IPS-20b (cell line): ENCODE measurements at regions not wholly inside any gene's neighbourhood (a gene's known extent, or its start where the extent isn't known, plus 50 kb on each side); places are given as distances from the start of the nearest gene placed in this dataset.

Experiments used
- H3K27ac ChIP-seq: one replicate; pipeline ENCODE4 v1.5.1; 2013; ENCODE audit warnings: low read length
- H3K27me3 ChIP-seq: 2 replicates; pipeline ENCODE4 v1.6.1; 2013; ENCODE audit warnings: mild to moderate bottlenecking, low read length, inconsistent platforms; ENCODE audit not compliant: insufficient read depth
- H3K36me3 ChIP-seq: 2 replicates; pipeline ENCODE4 v1.6.1; 2013; ENCODE audit warnings: low read depth, mild to moderate bottlenecking, inconsistent platforms, low read length, moderate library complexity; ENCODE audit not compliant: insufficient read depth
- H3K4me1 ChIP-seq: 2 replicates; pipeline ENCODE4 v1.6.1; 2013; ENCODE audit warnings: mild to moderate bottlenecking, control low read depth, inconsistent platforms, low read length, moderate library complexity; ENCODE audit not compliant: insufficient read depth
- H3K4me3 ChIP-seq: 2 replicates; pipeline ENCODE4 v1.5.1; 2013; ENCODE audit warnings: mild to moderate bottlenecking, low read length, inconsistent platforms
- H3K9ac ChIP-seq: 2 replicates; pipeline ENCODE4 v1.6.1; 2013; ENCODE audit warnings: low read depth, mild to moderate bottlenecking, inconsistent platforms, low read length, moderate library complexity
- H3K9me3 ChIP-seq: 2 replicates; pipeline ENCODE4 v1.6.1; 2013; ENCODE audit warnings: mild to moderate bottlenecking, low read depth, low read length, inconsistent platforms; ENCODE audit not compliant: insufficient read depth

- no peak overlapping the region for H3K9ac ChIP-seq
- no peak overlapping the region for H3K27ac ChIP-seq
- H3K9me3 ChIP-seq: no peaks in the 10 kb centered on the region
- H3K4me1 ChIP-seq: no peaks in the 10 kb centered on the region
- no peaks in the 10 kb centered on the region for H3K27me3 ChIP-seq
- no peak overlapping the region for H3K4me3 ChIP-seq
- no peaks in the 10 kb centered on the region for H3K36me3 ChIP-seq
Measured at GRCh38 chr17:13741744-13742143, 140.0 kb upstream of the HS3ST3A1 start.

DNA sequence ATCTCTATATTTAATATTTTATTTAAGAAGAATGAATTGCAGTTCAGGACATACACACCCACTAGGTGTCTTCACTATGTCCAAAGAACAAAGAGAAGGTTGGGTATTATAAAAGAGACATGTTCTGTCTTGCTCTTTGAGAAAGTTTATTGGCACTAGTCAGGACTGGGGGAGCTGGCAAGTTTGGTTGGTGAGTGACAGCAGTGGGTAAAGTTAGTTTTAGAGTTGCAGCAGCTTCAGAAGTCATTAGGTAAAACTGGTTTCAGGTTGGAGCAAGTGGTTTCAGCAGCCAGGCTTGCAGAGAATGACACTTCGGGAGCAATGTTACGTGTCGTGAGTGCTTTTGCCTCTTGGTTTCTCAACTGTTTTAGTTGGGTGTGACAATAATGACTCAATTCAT lies 142.2 kb upstream of the HS3ST3A1 start:
- Histone ChIP-seq H3K4me3 (no peak overlapping the region), H3K9ac (no peak overlapping the region), H3K9me3 (no peaks in the 10 kb centered on the region; the same call in 1 of the 2 replicates), H3K4me1 (no peaks in the 10 kb centered on the region), H3K36me3 (no peaks in the 10 kb centered on the region), H3K27me3 (no peaks in the 10 kb centered on the region), H3K27ac (no peak overlapping the region)

DNA sequence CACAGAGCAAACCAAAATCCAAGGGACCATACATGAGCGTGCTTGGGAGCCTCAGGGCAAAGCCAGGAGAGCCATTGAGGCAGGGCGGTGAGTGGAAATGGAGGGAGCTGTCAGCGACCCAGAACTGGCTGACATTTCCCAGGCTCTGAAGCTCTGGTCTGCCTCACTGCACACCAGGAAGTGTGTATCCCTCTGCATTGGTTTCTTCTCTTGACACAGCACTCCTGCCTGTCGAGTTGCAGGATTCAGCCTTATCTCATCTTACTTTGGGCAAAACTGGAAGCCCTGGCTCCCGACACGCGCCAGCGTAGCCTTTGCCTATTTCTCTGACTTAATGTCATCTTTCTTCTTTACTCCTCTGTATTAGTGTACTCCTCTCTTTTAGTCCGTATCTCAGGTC lies 144.7 kb upstream of the HS3ST3A1 start:
- Histone ChIP-seq H3K9ac (no peak overlapping the region), H3K4me1 (peaks cover 17% of the 10 kb centered on the region; the same call in 1 of the 2 replicates), H3K27me3 (no peaks in the 10 kb centered on the region), H3K9me3 (no peaks in the 10 kb centered on the region; the same call in 1 of the 2 replicates), H3K27ac (no peak overlapping the region), H3K4me3 (no peak overlapping the region), H3K36me3 (no peaks in the 10 kb centered on the region)

DNA sequence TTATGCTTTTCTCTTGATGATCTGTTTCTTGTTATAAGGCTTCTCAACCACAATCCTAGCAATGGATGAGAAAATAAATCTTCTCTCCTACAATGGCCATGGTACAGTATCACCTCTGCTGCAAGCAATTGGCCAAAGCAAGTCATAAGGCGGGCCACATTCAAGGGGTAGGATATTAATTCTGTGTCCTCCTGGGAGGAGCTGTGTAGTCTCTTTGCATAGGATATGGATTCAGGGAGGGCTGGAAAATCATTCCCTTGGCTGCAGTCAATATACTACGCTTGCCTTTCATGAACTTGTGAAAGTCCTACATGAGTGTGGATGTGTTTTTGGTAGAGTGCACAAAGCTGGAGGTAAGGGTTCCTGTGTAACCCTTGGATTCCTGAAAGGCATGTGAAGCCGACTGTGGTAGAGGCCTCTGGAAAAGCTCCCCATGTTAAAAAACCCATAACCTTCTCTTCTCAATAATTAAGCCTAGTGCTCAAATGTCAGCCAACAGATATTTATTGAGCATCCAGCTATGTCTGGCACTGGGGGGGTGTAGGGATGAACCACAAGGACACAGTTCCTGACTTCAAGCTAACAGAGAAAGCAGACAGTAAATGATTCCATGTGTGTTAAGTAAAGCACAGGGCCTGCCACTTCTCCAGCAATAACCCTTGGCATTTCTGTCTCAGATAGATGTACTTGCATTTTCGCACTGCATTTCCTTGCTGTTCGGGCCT lies 147.6 kb upstream of the HS3ST3A1 start:
- Histone ChIP-seq H3K36me3 (no peaks in the 10 kb centered on the region), H3K9ac (no peak overlapping the region), H3K27ac (no peak overlapping the region), H3K4me1 (peaks cover 38% of the 10 kb centered on the region; the same call in 1 of the 2 replicates), H3K9me3 (no peaks in the 10 kb centered on the region; the same call in 1 of the 2 replicates), H3K27me3 (no peaks in the 10 kb centered on the region), H3K4me3 (no peak overlapping the region)

- Histone ChIP-seq H3K4me1 (peaks cover 39% of the 10 kb centered on the region; the same call in 1 of the 2 replicates), H3K27ac (no peak overlapping the region)
Measured at GRCh38 chr17:13749891-13750235, 148.1 kb upstream of the HS3ST3A1 start.

GRCh38 chr17:13750816-13751793 lies 149.4 kb upstream of the HS3ST3A1 start:
- no peaks in the 10 kb centered on the region; the same call in 1 of the 2 replicates for H3K9me3 ChIP-seq
- no peaks in the 10 kb centered on the region for H3K36me3 ChIP-seq
- H3K27ac ChIP-seq: peak overlapping the region; percentile 57
- peak overlapping the region; percentile 16; the same call in 1 of the 2 replicates for H3K4me3 ChIP-seq
- peak overlapping the region; percentile 41; the same call in 1 of the 2 replicates for H3K9ac ChIP-seq
- H3K4me1 ChIP-seq: peaks cover 39% of the 10 kb centered on the region; the same call in 1 of the 2 replicates
- H3K27me3 ChIP-seq: no peaks in the 10 kb centered on the region

More at GRCh38 chr17:13749891-13750235, 148.1 kb upstream of the HS3ST3A1 start:
- Histone ChIP-seq H3K36me3 (no peaks in the 10 kb centered on the region), H3K9ac (no peak overlapping the region), H3K27me3 (no peaks in the 10 kb centered on the region), H3K4me3 (no peak overlapping the region), H3K9me3 (no peaks in the 10 kb centered on the region; the same call in 1 of the 2 replicates)

DNA sequence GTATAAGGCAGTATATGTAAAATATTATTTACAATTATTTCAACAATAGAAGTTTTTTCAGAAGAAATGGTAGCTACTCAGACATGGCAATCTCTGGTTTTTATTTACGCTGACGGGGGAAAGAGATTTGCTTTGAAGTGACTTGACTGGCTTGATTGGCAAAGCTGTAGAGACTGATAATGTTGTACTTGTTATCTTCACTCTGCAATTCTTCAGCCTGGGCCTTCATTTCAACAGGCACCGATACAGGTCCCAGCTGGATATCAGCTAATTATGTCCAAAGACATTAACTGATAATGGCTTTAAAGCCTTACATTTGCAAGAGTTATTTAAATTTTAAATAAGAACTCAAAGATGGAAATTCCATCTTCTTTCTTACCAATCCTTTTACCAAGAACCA lies 151.4 kb upstream of the HS3ST3A1 start:
- no peak overlapping the region for H3K9ac ChIP-seq
- H3K36me3 ChIP-seq: no peaks in the 10 kb centered on the region
- no peak overlapping the region for H3K4me3 ChIP-seq
- peaks cover 39% of the 10 kb centered on the region; the same call in 1 of the 2 replicates for H3K4me1 ChIP-seq
- no peak overlapping the region for H3K27ac ChIP-seq
- no peaks in the 10 kb centered on the region for H3K27me3 ChIP-seq
- H3K9me3 ChIP-seq: no peaks in the 10 kb centered on the region; the same call in 1 of the 2 replicates

- no peak overlapping the region for H3K27ac ChIP-seq
Measured at GRCh38 chr17:13753771-13754170, 152.0 kb upstream of the HS3ST3A1 start.

DNA sequence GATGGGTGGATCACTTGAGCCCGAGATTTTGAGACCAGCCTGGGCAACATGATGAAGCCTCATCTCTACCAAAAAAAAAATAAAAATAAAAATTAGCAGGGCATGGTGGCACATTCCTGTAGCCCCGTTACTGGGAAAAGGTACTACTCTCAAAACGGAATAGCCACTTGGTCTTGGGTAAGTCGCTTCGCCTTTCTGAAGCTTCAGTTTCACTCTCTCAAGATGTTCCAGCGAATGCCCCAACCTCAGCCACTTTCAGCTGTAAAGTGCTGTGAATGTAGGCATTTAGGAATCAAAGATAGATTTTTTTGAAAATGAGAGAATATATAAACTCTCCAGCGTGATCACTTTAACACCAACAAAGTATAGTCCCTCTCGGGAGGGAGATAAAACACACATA lies 154.1 kb upstream of the HS3ST3A1 start:
- Histone ChIP-seq H3K27ac (no peak overlapping the region), H3K4me3 (no peak overlapping the region), H3K36me3 (no peaks in the 10 kb centered on the region), H3K9ac (no peak overlapping the region), H3K27me3 (no peaks in the 10 kb centered on the region), H3K4me1 (peaks cover 27% of the 10 kb centered on the region; the same call in 1 of the 2 replicates), H3K9me3 (no peaks in the 10 kb centered on the region)

More at GRCh38 chr17:13753771-13754170, 152.0 kb upstream of the HS3ST3A1 start:
- Histone ChIP-seq H3K4me1 (peaks cover 39% of the 10 kb centered on the region; the same call in 1 of the 2 replicates), H3K36me3 (no peaks in the 10 kb centered on the region), H3K9me3 (no peaks in the 10 kb centered on the region), H3K4me3 (no peak overlapping the region), H3K27me3 (no peaks in the 10 kb centered on the region), H3K9ac (no peak overlapping the region)

- Histone ChIP-seq H3K27ac (no peak overlapping the region), H3K4me3 (no peak overlapping the region), H3K4me1 (peaks cover 18% of the 10 kb centered on the region; the same call in 1 of the 2 replicates), H3K9ac (no peak overlapping the region), H3K9me3 (no peaks in the 10 kb centered on the region), H3K36me3 (no peaks in the 10 kb centered on the region), H3K27me3 (no peaks in the 10 kb centered on the region)
Measured at GRCh38 chr17:13756763-13757162, 155.0 kb upstream of the HS3ST3A1 start.

DNA sequence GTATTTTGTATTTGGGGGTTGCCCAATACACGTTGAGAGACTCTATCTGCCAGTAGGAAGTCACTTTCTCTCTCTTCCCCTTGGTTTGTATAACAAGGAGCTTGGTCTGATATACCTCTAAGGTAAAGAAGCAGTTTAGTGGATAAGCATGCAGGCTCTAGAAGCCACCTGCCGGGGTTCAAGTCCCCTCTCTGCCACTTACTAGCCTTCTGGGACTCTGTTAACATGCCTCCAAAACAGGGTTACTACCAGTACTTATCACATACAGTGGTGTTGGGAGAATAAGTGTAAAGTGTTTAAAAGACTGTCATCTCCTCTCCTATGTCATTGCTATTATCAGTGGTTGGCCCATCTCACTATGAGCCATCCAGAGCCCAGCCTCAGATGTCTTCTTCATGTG lies 156.1 kb upstream of the HS3ST3A1 start:
- Histone ChIP-seq H3K9ac (no peak overlapping the region), H3K27ac (no peak overlapping the region), H3K9me3 (no peaks in the 10 kb centered on the region), H3K4me3 (no peak overlapping the region), H3K27me3 (no peaks in the 10 kb centered on the region), H3K4me1 (peaks cover 13% of the 10 kb centered on the region; the same call in 1 of the 2 replicates), H3K36me3 (no peaks in the 10 kb centered on the region)
